ENCODE measurements at regions not wholly inside any gene's neighbourhood (a gene's known extent, or its start where the extent isn't known, plus 50 kb on each side); places are given as distances from the start of the nearest gene placed in this dataset.

DNA sequence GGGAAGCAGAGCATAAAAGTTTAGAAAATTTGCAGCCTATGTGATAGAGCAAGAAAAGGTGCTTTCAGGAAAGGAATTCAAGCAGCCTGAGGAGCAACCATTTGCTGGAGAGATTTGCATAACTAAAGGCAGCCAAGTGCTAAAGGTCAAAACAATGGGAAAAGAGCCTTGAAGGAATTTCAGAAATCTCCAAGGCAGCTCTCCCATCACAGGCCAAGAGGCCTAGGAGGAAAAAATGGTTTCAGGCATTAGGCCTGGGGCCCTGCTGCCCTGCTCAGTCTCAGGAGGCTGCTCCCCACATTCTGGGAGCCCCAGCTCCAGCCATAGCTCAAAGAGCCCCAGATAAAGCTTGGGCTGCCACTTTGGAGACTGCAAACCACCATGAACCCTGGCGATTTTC, 95.9 kb upstream of the UNC5B start:
- TF ChIP-seq RAD21 (IDR thresholded peaks at IDR 0.05; ENCODE audit: low read length) (no peak), POLR2A (IDR thresholded peaks at IDR 0.05; ENCODE audit: low read depth, low read length) (no peak), BHLHE40 (IDR thresholded peaks at IDR 0.05; ENCODE audit: low read depth, low read length) (no peak), CTCF (conservative IDR thresholded peaks at IDR 0.05; ENCODE audit: low read depth, low read length) (no peak), RFX5 (IDR thresholded peaks at IDR 0.05; ENCODE audit: low read depth, low read length) (no peak)

Measured in IMR-90 (cell line).